ENCODE measurements at regions not wholly inside any gene's neighbourhood (a gene's known extent, or its start where the extent isn't known, plus 50 kb on each side); places are given as distances from the start of the nearest gene placed in this dataset.

DNA sequence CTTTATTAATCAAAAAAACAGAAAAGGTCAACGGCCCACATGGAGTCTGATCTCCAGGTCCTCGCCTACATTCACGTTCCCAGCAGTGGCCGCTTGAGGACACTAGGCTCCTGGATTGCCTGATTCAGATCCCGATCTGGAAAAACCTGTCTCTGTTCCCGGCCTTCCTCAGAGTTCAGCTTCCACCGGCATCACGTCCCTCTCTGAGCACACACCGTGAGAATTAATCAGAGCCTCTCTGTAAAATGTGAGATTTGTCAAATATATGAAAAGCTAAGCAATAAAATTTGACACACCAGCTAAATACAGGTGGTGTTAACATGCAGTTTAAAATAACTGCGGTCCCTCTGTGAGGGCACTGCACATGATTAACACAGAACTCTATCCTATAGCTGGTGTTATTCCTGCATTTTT is 122.8 kb upstream of the COL21A1 start (continued):
- TF ChIP-seq ZNF710 (CRISPR knock-in tag; IDR thresholded peaks at IDR 0.05; ENCODE audit: borderline replicate concordance) (no peak), NR2C2 (CRISPR knock-in tag; IDR thresholded peaks at IDR 0.05; ENCODE audit: borderline replicate concordance) (no peak), FOXJ3 (CRISPR knock-in tag; IDR thresholded peaks at IDR 0.05; ENCODE audit: borderline replicate concordance) (peak; percentile 73; the same call in 1 of the 2 replicates), ZNF672 (CRISPR knock-in tag; IDR thresholded peaks at IDR 0.05) (no peak), PAWR (CRISPR knock-in tag; IDR thresholded peaks at IDR 0.05; ENCODE audit: borderline replicate concordance) (no peak), MIXL1 (CRISPR knock-in tag; IDR thresholded peaks at IDR 0.05) (peak; percentile 80; the same call in 1 of the 2 replicates), BCLAF1 (IDR thresholded peaks at IDR 0.05) (no peak), HDAC6 (IDR thresholded peaks at IDR 0.05; ENCODE audit: low read depth, low read length) (no peak), ZNF34 (CRISPR knock-in tag; IDR thresholded peaks at IDR 0.05; ENCODE audit: borderline replicate concordance) (no peak), KLF13 (CRISPR knock-in tag; IDR thresholded peaks at IDR 0.05) (no peak), ZBTB38 (CRISPR knock-in tag; IDR thresholded peaks at IDR 0.05) (no peak), CAMTA2 (CRISPR knock-in tag; IDR thresholded peaks at IDR 0.05; ENCODE audit: borderline replicate concordance) (no peak), ZNF713 (CRISPR knock-in tag; IDR thresholded peaks at IDR 0.05) (no peak), SNAI1 (CRISPR knock-in tag; IDR thresholded peaks at IDR 0.05; ENCODE audit: borderline replicate concordance) (no peak), ETV6 (CRISPR knock-in tag; conservative IDR thresholded peaks at IDR 0.05) (no peak), ZBTB2 (CRISPR knock-in tag; IDR thresholded peaks at IDR 0.05; ENCODE audit: low read depth) (no peak), ZNF644 (CRISPR knock-in tag; IDR thresholded peaks at IDR 0.05; ENCODE audit: low read depth) (no peak)
- TF ChIP-seq, protein P1, sequence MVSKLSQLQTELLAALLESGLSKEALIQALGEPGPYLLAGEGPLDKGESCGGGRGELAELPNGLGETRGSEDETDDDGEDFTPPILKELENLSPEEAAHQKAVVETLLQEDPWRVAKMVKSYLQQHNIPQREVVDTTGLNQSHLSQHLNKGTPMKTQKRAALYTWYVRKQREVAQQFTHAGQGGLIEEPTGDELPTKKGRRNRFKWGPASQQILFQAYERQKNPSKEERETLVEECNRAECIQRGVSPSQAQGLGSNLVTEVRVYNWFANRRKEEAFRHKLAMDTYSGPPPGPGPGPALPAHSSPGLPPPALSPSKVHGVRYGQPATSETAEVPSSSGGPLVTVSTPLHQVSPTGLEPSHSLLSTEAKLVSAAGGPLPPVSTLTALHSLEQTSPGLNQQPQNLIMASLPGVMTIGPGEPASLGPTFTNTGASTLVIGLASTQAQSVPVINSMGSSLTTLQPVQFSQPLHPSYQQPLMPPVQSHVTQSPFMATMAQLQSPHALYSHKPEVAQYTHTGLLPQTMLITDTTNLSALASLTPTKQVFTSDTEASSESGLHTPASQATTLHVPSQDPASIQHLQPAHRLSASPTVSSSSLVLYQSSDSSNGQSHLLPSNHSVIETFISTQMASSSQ (IDR thresholded peaks at IDR 0.05; ENCODE audit: low read depth), result no peak
- TF ChIP-seq, protein P1 (CRISPR knock-in tag; IDR thresholded peaks at IDR 0.05; ENCODE audit: borderline replicate concordance), result no peak

All from HepG2 (cell line).